ENCODE measurements at regions not wholly inside any gene's neighbourhood (a gene's known extent, or its start where the extent isn't known, plus 50 kb on each side); places are given as distances from the start of the nearest gene placed in this dataset.

DNA sequence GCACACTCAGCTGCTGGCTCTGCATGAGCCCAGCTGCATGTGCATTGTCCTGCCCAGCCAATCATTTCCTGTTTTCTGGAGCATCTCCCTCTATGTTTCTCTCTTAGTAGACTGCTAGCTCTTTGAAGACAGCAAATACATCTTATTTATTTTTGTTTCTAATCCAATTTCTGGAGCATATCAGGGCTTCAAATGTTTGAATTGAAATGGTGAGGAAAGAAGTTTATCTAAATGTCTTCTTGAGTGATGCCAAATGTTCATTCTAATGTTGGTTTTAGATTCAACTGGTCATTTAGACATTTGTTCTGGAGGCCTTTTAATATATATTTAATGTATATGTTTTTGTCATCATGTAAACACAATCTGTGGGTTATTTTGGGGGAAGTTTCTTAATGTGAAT is 141.9 kb downstream of the DNAJB9 start:
- no peak for DNase-seq

GRCh38 chr7:108716783-108717182 is 147.1 kb downstream of the DNAJB9 start:
- no peak for DNase-seq

DNA sequence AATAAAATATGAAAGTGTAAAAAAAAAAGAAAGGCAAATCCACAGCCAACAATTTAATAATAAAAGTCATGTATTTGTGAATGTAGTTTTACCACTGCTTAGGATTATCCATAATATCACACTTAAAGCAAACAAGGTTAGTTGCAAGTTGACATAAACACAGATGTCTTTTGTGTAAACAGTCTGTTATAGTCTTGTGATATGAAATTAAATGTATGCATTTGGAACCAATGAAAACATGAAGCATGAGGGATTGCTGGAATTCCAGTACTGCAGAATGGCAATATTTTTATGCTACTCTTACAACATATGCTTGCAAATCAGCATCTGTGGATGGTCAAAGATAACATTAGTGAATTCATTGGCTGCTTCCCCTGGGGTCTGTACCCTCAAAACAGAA is 148.1 kb downstream of the DNAJB9 start:
- no peak for DNase-seq

- DNase-seq = no peak
Observed at GRCh38 chr7:108719631-108720030, 150.0 kb downstream of the DNAJB9 start.

- DNase-seq = no peak
Observed at GRCh38 chr7:108722561-108722960, 152.9 kb downstream of the DNAJB9 start.

DNA sequence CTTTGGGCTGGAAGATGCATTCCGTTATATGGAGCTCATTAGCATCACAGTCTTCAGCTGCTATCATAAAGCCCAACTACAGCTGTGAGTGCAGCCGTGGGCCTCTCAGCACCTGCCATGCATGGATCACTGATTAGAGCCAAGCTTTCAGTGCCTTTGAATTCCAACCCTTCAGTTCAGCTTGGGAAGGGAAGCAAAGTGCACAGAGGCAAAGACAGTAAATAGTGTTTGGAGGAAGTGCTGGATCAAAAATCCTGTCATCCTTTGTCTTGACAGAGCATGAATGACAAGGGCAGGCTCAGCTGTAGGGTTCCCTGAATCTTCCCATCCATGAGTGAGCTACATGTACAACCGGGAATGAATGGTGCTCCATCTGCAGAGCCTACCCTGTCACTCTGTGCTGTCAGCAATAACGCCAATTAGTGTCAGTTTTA is 153.7 kb downstream of the DNAJB9 start:
- DNase-seq = no peak

DNA sequence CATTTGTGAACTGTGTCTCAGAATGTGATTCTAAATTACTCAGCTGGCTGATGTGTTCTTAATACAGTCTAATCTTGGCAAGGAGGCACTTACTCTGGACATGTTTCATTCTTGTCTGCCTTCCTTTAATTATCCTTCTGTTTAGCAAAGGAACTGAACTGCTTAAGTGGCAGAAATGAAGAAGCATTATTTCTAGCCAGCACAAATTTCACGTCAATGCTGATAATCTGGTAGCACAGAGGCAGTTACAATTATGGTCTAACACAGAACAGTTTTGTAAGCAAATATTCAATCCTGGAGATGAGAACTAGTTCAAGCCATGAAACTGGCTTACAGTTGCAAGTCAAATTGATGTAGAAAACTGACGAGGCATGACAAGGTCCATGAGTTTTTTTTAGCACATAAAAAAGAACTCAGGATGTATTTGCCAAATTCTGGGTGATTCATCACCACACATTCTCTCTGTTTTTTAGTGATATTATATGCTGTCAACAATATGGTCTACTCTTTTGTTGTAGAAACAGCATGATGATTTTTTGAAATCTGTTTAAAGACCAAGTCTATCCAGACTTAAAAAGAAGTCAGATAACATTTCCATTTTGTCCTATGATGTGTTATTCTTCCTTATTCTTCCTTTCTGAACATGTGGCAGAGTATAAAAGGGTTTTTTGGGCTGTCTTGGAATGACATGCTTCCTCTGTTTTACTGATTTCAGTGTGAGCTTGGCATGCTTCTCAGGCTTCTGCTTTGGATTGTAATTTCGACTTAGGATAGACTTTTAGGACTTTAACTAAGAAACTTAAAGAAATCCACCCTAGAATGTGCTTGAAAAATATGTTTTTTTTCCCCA is 154.8 kb downstream of the DNAJB9 start:
- DNase-seq = no peak

DNA sequence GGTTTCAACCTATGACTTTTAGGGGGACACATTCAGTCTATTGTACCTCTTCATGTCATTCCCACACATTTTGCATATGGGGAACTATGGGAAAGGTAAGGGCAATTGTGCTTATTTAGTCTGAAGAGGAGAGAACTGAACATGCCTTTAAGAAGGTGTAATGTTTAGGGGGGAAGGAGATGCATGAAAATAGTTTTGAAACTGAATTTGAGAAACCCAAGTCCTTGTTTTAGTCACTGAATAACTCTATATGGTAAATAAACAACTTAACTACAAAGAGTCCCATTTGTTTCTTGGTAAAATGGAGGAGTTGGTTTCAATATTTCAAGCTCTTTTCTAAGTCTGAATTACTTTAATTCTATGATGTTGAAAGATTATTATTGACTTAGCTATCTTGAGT is 166.1 kb downstream of the DNAJB9 start:
- no peak for DNase-seq

DNA sequence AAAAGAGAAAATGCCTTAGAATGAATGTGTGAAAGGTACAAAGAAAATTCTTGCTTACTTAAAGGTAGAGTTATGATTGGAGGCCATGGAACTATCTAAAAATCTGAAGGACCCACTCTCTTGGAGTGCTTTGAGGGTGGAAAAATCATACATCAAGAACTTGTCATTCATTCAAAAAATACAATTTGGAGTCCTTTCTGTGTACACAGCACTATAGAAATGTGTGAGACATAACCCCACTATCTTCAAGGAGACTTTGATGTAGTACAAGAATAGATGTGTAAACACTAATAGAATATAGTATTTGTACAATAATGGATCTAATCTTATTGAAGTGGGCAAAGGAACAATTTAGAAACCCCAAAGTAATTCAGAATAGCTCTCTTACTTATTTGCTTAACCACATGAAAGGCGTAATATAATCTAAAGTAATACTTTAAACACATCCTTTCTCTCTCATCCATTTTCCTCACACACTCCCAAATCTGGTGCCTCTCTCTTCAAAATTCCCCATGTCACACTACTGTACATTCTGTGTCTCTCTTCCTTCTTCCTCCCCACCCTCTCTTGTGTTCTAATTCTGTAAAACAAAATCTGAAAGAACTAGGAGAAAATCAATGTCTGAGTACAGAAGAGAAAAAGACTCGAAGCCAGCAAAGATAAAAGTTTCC is 166.7 kb downstream of the DNAJB9 start:
- DNase-seq = no peak

GRCh38 chr7:108770981-108771745 is 201.5 kb downstream of the DNAJB9 start:
- DNase-seq = no peak

DNA sequence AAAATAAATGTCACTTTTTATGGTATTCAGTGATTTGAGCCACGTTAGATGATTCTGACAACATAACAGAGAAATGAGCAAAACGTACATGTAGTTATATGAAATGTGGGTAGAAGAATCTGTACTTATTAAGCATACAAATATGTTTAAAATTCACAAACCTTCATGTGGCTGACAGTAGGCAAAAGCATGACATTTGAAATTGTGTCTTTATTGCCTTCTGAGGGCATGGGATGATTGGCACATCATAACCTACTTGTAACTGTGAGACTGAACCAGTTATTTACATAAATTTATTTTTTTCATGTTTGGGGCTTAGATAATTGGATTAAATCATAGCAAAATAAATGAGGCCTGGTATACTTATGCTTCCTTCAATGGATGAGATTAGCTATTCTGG is 202.2 kb downstream of the DNAJB9 start:
- DNase-seq = no peak

- DNase-seq = no peak
Observed at GRCh38 chr7:108777966-108778365, 208.3 kb downstream of the DNAJB9 start.

GRCh38 chr7:108789451-108789850 is 219.8 kb downstream of the DNAJB9 start:
- DNase-seq = no peak

DNA sequence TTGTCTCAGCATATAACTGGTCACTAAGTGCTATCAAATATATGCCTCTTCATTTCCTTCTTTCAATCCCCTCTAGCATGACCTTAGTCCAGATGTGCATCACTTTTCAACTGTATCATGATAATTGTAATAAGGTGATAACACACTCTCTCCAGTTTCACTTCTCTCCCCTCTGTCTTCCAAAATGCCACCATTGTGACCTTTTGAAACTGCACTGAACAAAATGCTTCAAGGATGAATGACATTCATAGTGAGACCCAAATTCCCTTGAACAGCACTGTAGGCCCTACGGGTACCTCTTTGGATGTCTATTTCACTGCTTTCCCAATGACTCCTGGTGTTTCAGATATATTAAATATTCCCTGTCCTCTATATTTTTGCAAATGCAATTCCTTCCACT is 224.8 kb downstream of the DNAJB9 start:
- DNase-seq = no peak

DNA sequence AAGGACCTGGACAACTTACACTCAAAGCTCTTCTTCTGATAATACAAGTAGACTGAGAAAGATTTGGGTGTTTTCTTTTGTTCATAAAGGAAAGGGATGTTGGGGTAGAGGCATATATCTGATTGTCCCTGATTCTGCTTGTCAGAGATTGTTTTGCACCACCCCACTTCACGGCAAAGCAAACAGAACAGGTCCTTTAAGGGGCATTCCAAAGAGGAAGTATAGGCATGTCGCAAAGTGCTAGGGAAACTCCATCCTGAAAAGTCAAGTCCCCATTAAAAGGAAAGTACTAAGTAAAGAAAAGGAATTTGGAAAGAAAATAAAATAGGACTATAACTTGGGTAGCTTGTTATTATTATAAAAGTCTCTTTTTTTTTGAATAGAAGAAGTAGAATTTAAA is 233.0 kb downstream of the DNAJB9 start:
- no peak for DNase-seq

DNA sequence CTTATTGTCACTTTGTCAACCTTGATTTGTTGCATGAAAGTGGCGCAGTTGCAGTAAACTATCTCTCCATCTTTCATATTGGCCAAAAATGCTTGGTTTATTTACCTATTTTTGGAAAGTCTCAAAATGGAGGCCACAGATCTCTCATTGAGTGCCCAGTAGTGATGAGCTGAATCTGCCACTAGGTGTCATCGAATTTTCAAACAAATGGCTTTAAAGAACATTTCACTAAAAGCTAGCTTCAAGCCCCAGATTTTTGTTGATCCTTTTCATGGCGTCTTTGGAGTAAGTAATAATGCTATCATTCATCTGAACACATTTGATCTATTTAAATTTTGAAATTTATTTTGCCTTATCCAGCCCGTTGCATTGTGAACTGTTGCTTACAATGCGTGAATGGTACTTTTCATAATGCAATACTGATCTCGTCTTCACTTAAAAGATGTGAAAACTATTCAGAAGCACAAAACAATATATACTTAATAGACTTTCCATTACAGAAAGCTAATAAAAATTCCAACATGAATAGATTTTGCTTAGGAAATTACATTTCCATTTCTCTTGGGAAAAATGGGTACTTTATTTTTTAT is 236.2 kb downstream of the DNAJB9 start:
- DNase-seq = no peak

DNA sequence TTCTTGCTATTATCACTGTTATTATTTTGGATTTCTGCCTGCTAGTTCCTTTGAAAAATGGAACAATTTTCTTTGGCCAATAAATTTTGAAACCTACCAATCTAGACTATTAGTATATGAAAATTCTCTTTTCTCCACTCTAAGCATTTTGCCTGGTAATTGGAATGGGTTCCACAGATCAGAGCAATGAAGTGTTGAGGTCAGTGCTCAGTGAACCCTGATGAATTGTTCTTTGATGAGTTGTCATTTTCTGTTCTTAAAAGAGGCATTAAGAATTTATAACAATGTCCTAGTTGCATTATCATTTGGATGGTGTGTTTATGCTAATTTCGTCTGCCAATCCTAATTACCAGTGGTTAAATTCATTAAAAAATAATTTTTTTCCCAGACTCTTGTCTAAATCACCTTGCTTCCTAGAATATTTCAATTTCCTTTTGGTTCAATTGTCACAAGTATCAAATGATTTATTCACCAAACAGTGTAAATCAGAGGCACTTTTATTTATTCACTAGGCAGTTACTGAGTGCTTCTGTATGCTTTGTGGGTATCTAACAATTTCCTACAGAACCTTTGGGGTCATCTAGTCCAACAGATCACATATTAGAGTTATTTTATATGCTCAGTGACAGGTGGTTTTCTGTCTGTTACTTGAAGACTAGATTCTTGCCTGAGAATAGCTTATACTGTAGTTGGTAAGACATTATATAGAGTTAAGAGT is 239.0 kb downstream of the DNAJB9 start:
- no peak for DNase-seq

- DNase-seq = no peak
Observed at GRCh38 chr7:108809356-108809755, 239.7 kb downstream of the DNAJB9 start.

DNA sequence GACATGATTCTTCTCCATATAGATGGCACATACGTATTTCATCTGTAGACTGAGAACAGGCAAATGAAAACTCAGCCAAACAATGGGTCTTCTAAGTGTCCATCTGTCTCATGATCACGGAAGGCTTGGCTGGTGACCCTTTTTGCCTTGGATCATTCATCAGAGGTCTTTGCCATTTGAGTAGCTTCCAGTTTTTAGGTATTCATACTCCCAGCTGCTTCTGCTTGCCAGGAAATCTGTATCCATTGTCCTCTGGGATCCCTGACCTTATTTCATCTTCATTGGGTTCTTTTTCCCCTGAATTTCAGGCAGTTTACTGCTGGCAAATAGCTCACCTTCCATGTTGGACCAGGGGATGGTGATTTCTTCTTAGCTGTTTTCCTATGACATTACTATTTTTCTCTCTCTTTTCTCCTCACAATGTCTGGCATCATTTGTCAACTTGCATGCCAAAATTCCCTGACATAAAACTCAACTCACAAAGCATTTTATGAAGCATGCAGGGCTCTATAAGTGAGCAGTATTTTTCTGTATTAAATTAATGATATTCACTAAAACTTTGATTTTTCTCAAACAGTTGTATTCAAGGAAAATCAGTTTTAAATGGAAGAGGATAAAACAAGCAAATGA is 241.2 kb downstream of the DNAJB9 start:
- DNase-seq = no peak

DNA sequence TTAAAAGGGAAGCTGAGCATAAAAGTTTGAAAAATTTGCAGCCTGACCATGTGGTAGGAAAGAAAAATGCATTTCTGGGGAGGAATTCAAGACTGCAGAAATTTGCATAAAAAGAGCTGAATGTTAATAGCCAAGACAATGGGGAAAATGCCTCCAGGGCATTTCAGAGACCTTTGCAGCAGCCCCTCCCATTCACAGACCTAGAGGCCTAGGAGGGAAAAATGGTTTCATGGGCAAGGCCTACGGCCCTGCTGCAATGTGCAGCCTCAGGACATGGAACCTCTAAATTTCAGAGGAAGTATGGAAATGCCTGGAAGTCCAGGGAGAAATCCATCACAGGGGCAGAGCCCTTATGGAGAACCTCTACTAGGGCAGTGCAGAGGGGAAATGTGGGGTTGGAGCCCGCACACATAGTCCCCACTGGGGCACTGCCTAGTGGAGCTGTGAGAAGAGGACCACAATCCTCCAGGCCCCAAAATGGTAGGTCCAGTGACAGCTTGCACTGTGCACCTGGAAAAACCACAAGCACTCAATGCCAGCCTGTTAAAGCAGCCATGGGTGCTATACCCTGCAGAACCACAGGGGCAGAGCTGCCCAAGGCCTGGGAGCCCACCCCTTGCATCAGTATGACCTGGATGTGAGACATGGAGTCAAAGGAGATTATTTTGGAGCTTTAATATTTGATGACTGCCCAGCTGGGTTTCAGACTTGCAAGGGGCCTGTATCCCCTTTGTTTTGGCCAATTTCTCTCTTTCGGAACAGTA is 243.8 kb downstream of the DNAJB9 start:
- DNase-seq = no peak

DNA sequence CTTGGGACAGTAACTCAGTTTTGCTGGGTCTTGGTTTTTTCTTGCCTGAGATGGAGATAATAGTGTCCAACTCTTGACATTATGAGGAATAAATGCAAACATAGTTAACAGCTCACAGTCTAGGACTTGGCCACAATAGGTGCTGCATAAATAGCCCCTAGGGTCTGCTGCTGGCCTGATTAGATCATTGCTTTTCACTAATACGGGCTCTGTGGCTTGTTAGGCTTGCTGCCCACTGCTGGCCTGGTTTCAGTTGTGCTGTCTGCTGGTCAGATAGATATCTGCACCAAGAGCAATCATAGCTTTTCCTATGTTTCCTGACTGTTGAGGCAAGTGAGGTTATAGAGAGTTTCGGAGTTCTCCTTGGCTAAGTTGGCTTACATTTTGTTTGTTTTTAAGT is 246.1 kb downstream of the DNAJB9 start:
- DNase-seq = no peak
